ENCODE measurements at regions not wholly inside any gene's neighbourhood (a gene's known extent, or its start where the extent isn't known, plus 50 kb on each side); places are given as distances from the start of the nearest gene placed in this dataset.

- no peak for TF ChIP-seq POLR2A (IDR thresholded peaks at IDR 0.05; ENCODE audit: low read length)
- no peak for TF ChIP-seq GATA1 (IDR thresholded peaks at IDR 0.05; ENCODE audit: low read depth, low read length)
Measured at GRCh38 chr7:155218276-155219153, 79.2 kb upstream of the INSIG1 start.

Measured in erythroblast (primary cell).